ENCODE measurements at regions not wholly inside any gene's neighbourhood (a gene's known extent, or its start where the extent isn't known, plus 50 kb on each side); places are given as distances from the start of the nearest gene placed in this dataset.

- H3K4me3 Mint-ChIP-seq = no peak overlapping the region
- ATAC-seq (ENCODE audit: low read depth) = no peak
- H3K27ac Mint-ChIP-seq = no peak overlapping the region
Measured at GRCh38 chr3:124161448-124161847, 169.5 kb upstream of the ROPN1 start.

GRCh38 chr3:124163689-124164088, 171.8 kb upstream of the ROPN1 start:
- Mint-ChIP-seq H3K27ac (no peak overlapping the region), H3K27me3 (peaks cover 7% of the 10 kb centered on the region), H3K4me3 (no peak overlapping the region), H3K4me1 (no peaks in the 10 kb centered on the region), H3K9me3 (no peaks in the 10 kb centered on the region), H3K36me3 (no peaks in the 10 kb centered on the region)
- DNase-seq (ENCODE audit: low spot score in 2 of 2) (no peak), ATAC-seq (ENCODE audit: low read depth) (no peak)

More at GRCh38 chr3:124161448-124161847, 169.5 kb upstream of the ROPN1 start:
- Mint-ChIP-seq H3K36me3 (no peaks in the 10 kb centered on the region), H3K9me3 (no peaks in the 10 kb centered on the region), H3K27me3 (peaks cover 5% of the 10 kb centered on the region), H3K4me1 (no peaks in the 10 kb centered on the region)
- DNase-seq (ENCODE audit: low spot score in 2 of 2) = no peak

GRCh38 chr3:124168271-124168670, 176.3 kb upstream of the ROPN1 start:
- no peaks in the 10 kb centered on the region for H3K4me1 Mint-ChIP-seq
- no peak overlapping the region for H3K27ac Mint-ChIP-seq
- H3K9me3 Mint-ChIP-seq = no peaks in the 10 kb centered on the region
- ATAC-seq (ENCODE audit: low read depth) (no peak), DNase-seq (ENCODE audit: low spot score in 2 of 2) (no peak)
- no peak overlapping the region for H3K4me3 Mint-ChIP-seq
- H3K36me3 Mint-ChIP-seq = no peaks in the 10 kb centered on the region
- H3K27me3 Mint-ChIP-seq = peaks cover 7% of the 10 kb centered on the region

- Mint-ChIP-seq H3K4me1 (no peaks in the 10 kb centered on the region), H3K4me3 (no peak overlapping the region), H3K27ac (no peak overlapping the region), H3K36me3 (no peaks in the 10 kb centered on the region), H3K9me3 (no peaks in the 10 kb centered on the region), H3K27me3 (peaks cover 3% of the 10 kb centered on the region)
- no peak for DNase-seq (ENCODE audit: low spot score in 2 of 2)
- no peak for ATAC-seq (ENCODE audit: low read depth)
Measured at GRCh38 chr3:124172283-124172682, 180.4 kb upstream of the ROPN1 start.

GRCh38 chr3:124172816-124173215, 180.9 kb upstream of the ROPN1 start:
- ATAC-seq (ENCODE audit: low read depth) (no peak), DNase-seq (ENCODE audit: low spot score in 2 of 2) (no peak)
- Mint-ChIP-seq H3K27ac (no peak overlapping the region), H3K4me3 (no peak overlapping the region), H3K36me3 (no peaks in the 10 kb centered on the region), H3K9me3 (no peaks in the 10 kb centered on the region), H3K27me3 (peaks cover 3% of the 10 kb centered on the region), H3K4me1 (no peaks in the 10 kb centered on the region)

- Mint-ChIP-seq H3K4me1 (no peaks in the 10 kb centered on the region), H3K9me3 (no peaks in the 10 kb centered on the region), H3K4me3 (no peak overlapping the region), H3K27ac (no peak overlapping the region), H3K27me3 (peaks cover 3% of the 10 kb centered on the region), H3K36me3 (no peaks in the 10 kb centered on the region)
- ATAC-seq (ENCODE audit: low read depth) (no peak), DNase-seq (ENCODE audit: low spot score in 2 of 2) (no peak)
Measured at GRCh38 chr3:124174476-124174875, 182.6 kb upstream of the ROPN1 start.

- Mint-ChIP-seq H3K4me1 (no peaks in the 10 kb centered on the region), H3K27me3 (peaks cover 3% of the 10 kb centered on the region), H3K36me3 (no peaks in the 10 kb centered on the region), H3K27ac (no peak overlapping the region), H3K4me3 (no peak overlapping the region), H3K9me3 (no peaks in the 10 kb centered on the region)
- DNase-seq (ENCODE audit: low spot score in 2 of 2) = no peak
- no peak for ATAC-seq (ENCODE audit: low read depth)
Measured at GRCh38 chr3:124174910-124175874, 183.3 kb upstream of the ROPN1 start.

- H3K27ac Mint-ChIP-seq = no peak overlapping the region
- H3K36me3 Mint-ChIP-seq = no peaks in the 10 kb centered on the region
- no peaks in the 10 kb centered on the region for H3K9me3 Mint-ChIP-seq
- no peak overlapping the region for H3K4me3 Mint-ChIP-seq
- ATAC-seq (ENCODE audit: low read depth) (no peak), DNase-seq (ENCODE audit: low spot score in 2 of 2) (no peak)
- peaks cover 7% of the 10 kb centered on the region for H3K27me3 Mint-ChIP-seq
- no peaks in the 10 kb centered on the region for H3K4me1 Mint-ChIP-seq
Measured at GRCh38 chr3:124177071-124177470, 185.1 kb upstream of the ROPN1 start.

- Mint-ChIP-seq H3K27me3 (peaks cover 7% of the 10 kb centered on the region), H3K4me1 (no peaks in the 10 kb centered on the region), H3K4me3 (no peak overlapping the region), H3K36me3 (no peaks in the 10 kb centered on the region), H3K9me3 (no peaks in the 10 kb centered on the region), H3K27ac (no peak overlapping the region)
- DNase-seq (ENCODE audit: low spot score in 2 of 2) = no peak
- no peak for ATAC-seq (ENCODE audit: low read depth)
Measured at GRCh38 chr3:124178531-124178930, 186.6 kb upstream of the ROPN1 start.

- Mint-ChIP-seq H3K4me3 (no peak overlapping the region), H3K27me3 (peaks cover 5% of the 10 kb centered on the region), H3K9me3 (no peaks in the 10 kb centered on the region), H3K4me1 (no peaks in the 10 kb centered on the region), H3K36me3 (no peaks in the 10 kb centered on the region), H3K27ac (no peak overlapping the region)
- ATAC-seq (ENCODE audit: low read depth) (no peak), DNase-seq (ENCODE audit: low spot score in 2 of 2) (no peak)
Measured at GRCh38 chr3:124200407-124200806, 208.5 kb upstream of the ROPN1 start.

GRCh38 chr3:124201226-124201625, 209.3 kb upstream of the ROPN1 start:
- ATAC-seq (ENCODE audit: low read depth) = no peak
- Mint-ChIP-seq H3K4me1 (no peaks in the 10 kb centered on the region), H3K9me3 (no peaks in the 10 kb centered on the region), H3K36me3 (no peaks in the 10 kb centered on the region), H3K4me3 (no peak overlapping the region), H3K27ac (no peak overlapping the region), H3K27me3 (peaks cover 5% of the 10 kb centered on the region)
- no peak for DNase-seq (ENCODE audit: low spot score in 2 of 2)

GRCh38 chr3:124201786-124202185, 209.9 kb upstream of the ROPN1 start:
- Mint-ChIP-seq H3K9me3 (no peaks in the 10 kb centered on the region), H3K4me3 (no peak overlapping the region), H3K4me1 (no peaks in the 10 kb centered on the region), H3K27ac (no peak overlapping the region), H3K27me3 (peaks cover 5% of the 10 kb centered on the region), H3K36me3 (no peaks in the 10 kb centered on the region)
- ATAC-seq (ENCODE audit: low read depth) (no peak), DNase-seq (ENCODE audit: low spot score in 2 of 2) (no peak)

GRCh38 chr3:124202754-124203153, 210.8 kb upstream of the ROPN1 start:
- Mint-ChIP-seq H3K4me3 (no peak overlapping the region), H3K4me1 (no peaks in the 10 kb centered on the region), H3K27ac (no peak overlapping the region), H3K27me3 (peaks cover 4% of the 10 kb centered on the region), H3K36me3 (no peaks in the 10 kb centered on the region), H3K9me3 (no peaks in the 10 kb centered on the region)
- ATAC-seq (ENCODE audit: low read depth) (no peak), DNase-seq (ENCODE audit: low spot score in 2 of 2) (no peak)

GRCh38 chr3:124203292-124203691, 211.4 kb upstream of the ROPN1 start:
- Mint-ChIP-seq H3K36me3 (no peaks in the 10 kb centered on the region), H3K27ac (no peak overlapping the region), H3K4me3 (no peak overlapping the region), H3K4me1 (no peaks in the 10 kb centered on the region), H3K9me3 (no peaks in the 10 kb centered on the region), H3K27me3 (peaks cover 4% of the 10 kb centered on the region)
- ATAC-seq (ENCODE audit: low read depth) (no peak), DNase-seq (ENCODE audit: low spot score in 2 of 2) (no peak)

Data from memory B cell (primary cell).